Trophoblast cell (in vitro differentiated cells and primary cell): ENCODE measurements at regions not wholly inside any gene's neighbourhood (a gene's known extent, or its start where the extent isn't known, plus 50 kb on each side); places are given as distances from the start of the nearest gene placed in this dataset.

Source experiments
- DNase-seq, 2 donors: peaks; one replicate each; pipeline ENCODE4 v3.0.0-alpha.2; 2016
- H2AFZ ChIP-seq: 2 replicates; pipeline ENCODE4 v1.6.1; 2013; ENCODE audit warnings: low read length, moderate library complexity, mild to moderate bottlenecking; ENCODE audit not compliant: insufficient read depth, poor library complexity
- H2AK5ac ChIP-seq: 2 replicates; pipeline ENCODE4 v1.6.1; 2013; ENCODE audit warnings: mild to moderate bottlenecking, low read length
- H2BK120ac ChIP-seq: 2 replicates; pipeline ENCODE4 v1.6.1; 2013; ENCODE audit warnings: low read length, mild to moderate bottlenecking, moderate library complexity; ENCODE audit not compliant: insufficient read depth, poor library complexity
- H2BK12ac ChIP-seq: 2 replicates; pipeline ENCODE4 v1.6.1; 2013; ENCODE audit warnings: mild to moderate bottlenecking, low read length, moderate library complexity
- H2BK5ac ChIP-seq: 2 replicates; pipeline ENCODE4 v1.6.1; 2013; ENCODE audit warnings: low read length, low read depth, moderate library complexity, mild to moderate bottlenecking; ENCODE audit not compliant: poor library complexity
- H3K14ac ChIP-seq: 2 replicates; pipeline ENCODE4 v1.6.1; 2013; ENCODE audit warnings: mild to moderate bottlenecking, low read length
- H3K18ac ChIP-seq: 2 replicates; pipeline ENCODE4 v1.6.1; 2013; ENCODE audit warnings: mild to moderate bottlenecking, low read length
- H3K23ac ChIP-seq: 2 replicates; pipeline ENCODE4 v1.6.1; 2013; ENCODE audit warnings: low read length
- H3K27ac ChIP-seq: 2 replicates; pipeline ENCODE4 v1.5.1; 2013; ENCODE audit warnings: low read depth, mild to moderate bottlenecking, inconsistent platforms, low read length, moderate library complexity
- H3K27me3 ChIP-seq: 2 replicates; pipeline ENCODE4 v1.6.1; 2013; ENCODE audit warnings: inconsistent platforms, mild to moderate bottlenecking, low read length, moderate library complexity; ENCODE audit not compliant: insufficient read depth
- H3K36me3 ChIP-seq, 2 experiments: 1 replicate in 1 of 2; 2 replicates in 1 of 2; pipeline ENCODE4 v1.6.1; 2013; ENCODE audit warnings: low read length in 2 of 2, mild to moderate bottlenecking in 2 of 2, moderate library complexity in 1 of 2; ENCODE audit not compliant: insufficient read depth in 2 of 2, control insufficient read depth in 1 of 2
- H3K4ac ChIP-seq: 2 replicates; pipeline ENCODE4 v1.6.1; 2013; ENCODE audit warnings: low read depth, mild to moderate bottlenecking, low read length, moderate library complexity
- H3K4me1 ChIP-seq, 2 experiments: 1 replicate in 1 of 2; 2 replicates in 1 of 2; pipeline ENCODE4 v1.6.1; 2013; ENCODE audit warnings: low read length in 2 of 2, mild to moderate bottlenecking in 2 of 2, moderate library complexity in 1 of 2; ENCODE audit not compliant: insufficient read depth in 2 of 2, control insufficient read depth in 1 of 2
- H3K4me2 ChIP-seq: 2 replicates; pipeline ENCODE4 v1.6.1; 2013; ENCODE audit warnings: inconsistent platforms, mild to moderate bottlenecking, low read length, moderate library complexity
- H3K4me3 ChIP-seq: 2 replicates; pipeline ENCODE4 v1.5.1; 2013; ENCODE audit warnings: mild to moderate bottlenecking, low read depth, low read length, inconsistent platforms
- H3K79me1 ChIP-seq: one replicate; pipeline ENCODE4 v1.6.1; 2013; ENCODE audit warnings: low read length
- H3K79me2 ChIP-seq: 2 replicates; pipeline ENCODE4 v1.6.1; 2013; ENCODE audit warnings: low read length, mild to moderate bottlenecking; ENCODE audit not compliant: control insufficient read depth, insufficient read depth, poor library complexity
- H3K9ac ChIP-seq: 2 replicates; pipeline ENCODE4 v1.6.1; 2013; ENCODE audit warnings: mild to moderate bottlenecking, low read length
- H3K9me3 ChIP-seq: 2 replicates; pipeline ENCODE4 v1.6.1; 2013; ENCODE audit warnings: low read depth, mild to moderate bottlenecking, control low read depth, inconsistent platforms, low read length; ENCODE audit not compliant: insufficient read depth
- H4K12ac ChIP-seq: 2 replicates; pipeline ENCODE4 v1.6.1; 2013; ENCODE audit warnings: low read depth, mild to moderate bottlenecking, low read length, moderate library complexity
- H4K8ac ChIP-seq: 2 replicates; pipeline ENCODE4 v1.6.1; 2013; ENCODE audit warnings: low read depth, mild to moderate bottlenecking, low read length, moderate library complexity
- H4K91ac ChIP-seq: one replicate; pipeline ENCODE4 v1.6.1; 2013; ENCODE audit warnings: low read depth, mild to moderate bottlenecking, low read length, moderate library complexity
- WGBS: extraction: QIAGEN DNeasy Blood & Tissue Kit; methylation state at CpG from one replicate; pipeline ENCODE4 v1.1.7; 2013; ENCODE audit warnings: missing lambda C conversion rate; ENCODE audit not compliant: insufficient read length, insufficient coverage; ENCODE audit errors: extremely low coverage; 5-methylcytosine and 5-hydroxymethylcytosine counted together

DNA sequence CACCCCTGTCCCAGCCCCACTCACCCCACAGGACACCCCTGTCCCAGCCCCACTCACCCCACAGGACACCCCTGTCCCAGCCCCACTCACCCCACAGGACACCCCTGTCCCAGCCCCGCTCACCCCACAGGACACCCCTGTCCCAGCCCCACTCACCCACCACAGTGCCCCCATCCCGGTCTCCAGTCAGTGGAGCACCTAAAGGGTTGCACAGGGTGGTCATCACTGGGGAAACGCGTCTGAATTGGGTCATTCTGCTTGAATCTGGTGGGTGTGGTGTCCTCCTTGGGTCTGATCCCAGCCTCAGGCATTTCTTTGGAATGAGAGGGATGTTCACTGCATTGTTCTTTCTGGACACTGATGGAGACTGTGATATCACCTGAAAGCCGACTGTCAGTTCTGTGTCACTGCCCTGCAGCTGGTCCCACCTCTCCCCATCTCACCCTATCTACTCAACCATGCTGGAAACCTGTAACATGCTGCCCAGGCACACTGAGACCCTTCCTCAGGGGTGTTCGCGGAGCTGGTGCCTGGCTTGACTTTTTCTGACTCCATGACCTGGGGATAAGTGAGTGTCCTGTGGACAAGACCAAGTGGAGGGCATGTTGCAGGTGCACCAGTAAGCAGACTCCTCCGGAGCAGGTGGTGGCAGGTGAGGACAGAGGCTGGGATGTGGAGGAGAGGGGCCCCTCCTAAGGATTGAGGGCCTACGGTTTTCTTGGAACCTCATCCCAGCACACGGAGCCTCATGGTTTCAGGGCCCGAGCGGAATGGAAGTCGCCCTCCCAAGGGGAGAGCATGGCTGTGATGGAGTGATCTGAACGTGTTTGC is 262.5 kb upstream of the PPP2R2D start:
- Histone ChIP-seq H3K4me2 (no peak overlapping the region), H3K14ac (no peak overlapping the region), H3K79me2 (no peaks in the 10 kb centered on the region), H4K91ac (no peak overlapping the region), H3K4ac (no peak overlapping the region), H2BK12ac (no peak overlapping the region), H3K4me3 (no peak overlapping the region), H3K9me3 (peaks cover 15% of the 10 kb centered on the region), H3K36me3 (no peaks in the 10 kb centered on the region), H3K79me1 (no peaks in the 10 kb centered on the region), H4K12ac (no peak overlapping the region), H3K23ac (no peak overlapping the region), H2AK5ac (no peak overlapping the region), H4K8ac (no peak overlapping the region), H2AFZ (no peak overlapping the region), H3K4me1 (peaks cover 0 to 7% of the 10 kb centered on the region in 2 experiments), H2BK120ac (no peak overlapping the region), H3K18ac (no peak overlapping the region), H2BK5ac (no peak overlapping the region), H3K27me3 (no peaks in the 10 kb centered on the region), H3K27ac (no peak overlapping the region), H3K9ac (no peak overlapping the region)
- no peak for DNase-seq
- no CpG with 5 or more reads among the region's 14 CpGs for WGBS

DNA sequence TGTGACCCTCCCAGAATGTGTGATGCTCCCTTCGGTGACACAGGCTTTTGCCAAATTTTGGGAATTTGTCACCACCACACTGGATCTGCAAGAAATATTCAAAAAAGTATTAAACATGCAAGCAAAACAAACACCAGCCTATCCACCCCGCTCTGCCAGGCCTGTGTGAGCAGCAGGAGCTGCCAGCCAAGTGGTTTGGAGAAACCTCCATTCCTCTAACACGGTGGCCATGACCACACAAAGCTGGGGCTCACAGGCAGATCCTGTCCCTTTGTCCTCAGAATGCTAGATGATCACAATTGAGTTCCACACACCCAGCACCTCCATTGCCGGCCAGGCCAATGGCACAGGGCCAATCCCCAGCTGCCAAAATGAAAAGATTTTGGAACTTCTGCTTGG is 261.9 kb upstream of the PPP2R2D start:
- Histone ChIP-seq H3K4ac (no peak overlapping the region), H3K4me1 (peaks cover 0 to 7% of the 10 kb centered on the region in 2 experiments), H3K9me3 (peaks cover 15% of the 10 kb centered on the region), H3K79me2 (no peaks in the 10 kb centered on the region), H2BK120ac (no peak overlapping the region), H3K4me3 (no peak overlapping the region), H2AFZ (no peak overlapping the region), H3K23ac (no peak overlapping the region), H4K12ac (no peak overlapping the region), H3K79me1 (no peaks in the 10 kb centered on the region), H3K18ac (no peak overlapping the region), H2BK5ac (no peak overlapping the region), H2BK12ac (no peak overlapping the region), H3K27me3 (no peaks in the 10 kb centered on the region), H4K8ac (no peak overlapping the region), H2AK5ac (no peak overlapping the region), H3K4me2 (no peak overlapping the region), H3K9ac (no peak overlapping the region), H4K91ac (no peak overlapping the region), H3K27ac (no peak overlapping the region), H3K36me3 (no peaks in the 10 kb centered on the region), H3K14ac (no peak overlapping the region)
- no CpG with 5 or more reads among the region's 4 CpGs for WGBS
- no peak for DNase-seq

DNA sequence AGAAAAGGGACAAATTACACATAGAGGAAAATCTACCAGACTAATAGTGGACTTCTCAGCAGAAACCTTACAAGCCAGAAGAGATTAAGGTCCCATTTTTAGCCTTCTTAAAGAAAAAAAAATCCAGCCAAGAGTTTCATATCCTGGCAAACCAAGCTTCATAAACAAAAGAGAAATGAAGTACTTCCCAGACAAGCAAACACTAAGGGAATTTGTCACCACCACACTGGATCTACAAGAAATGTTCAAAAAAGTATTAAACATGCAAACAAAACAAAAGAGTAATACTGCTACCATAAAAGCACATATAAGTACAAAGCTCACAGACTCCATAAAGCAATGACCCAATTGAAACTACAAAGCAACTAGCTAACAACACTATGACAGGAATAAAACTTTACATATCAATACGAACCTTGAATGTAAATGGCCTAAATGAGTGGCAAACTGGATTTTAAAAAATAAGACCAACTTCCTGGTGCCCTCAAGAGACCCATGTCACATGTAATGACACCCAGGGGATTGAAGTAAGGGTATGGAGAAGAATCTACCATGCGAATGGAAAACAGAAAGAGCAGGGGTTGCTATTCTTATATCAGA is 260.7 kb upstream of the PPP2R2D start:
- Histone ChIP-seq H3K27me3 (no peaks in the 10 kb centered on the region), H3K14ac (no peak overlapping the region), H3K4ac (no peak overlapping the region), H3K9ac (no peak overlapping the region), H2AK5ac (no peak overlapping the region), H3K79me1 (no peaks in the 10 kb centered on the region), H3K4me3 (no peak overlapping the region), H2BK120ac (no peak overlapping the region), H3K79me2 (no peaks in the 10 kb centered on the region), H3K9me3 (peaks cover 15% of the 10 kb centered on the region), H2AFZ (no peak overlapping the region), H3K36me3 (no peaks in the 10 kb centered on the region), H3K4me1 (peaks cover 0 to 7% of the 10 kb centered on the region in 2 experiments), H4K91ac (no peak overlapping the region), H4K12ac (no peak overlapping the region), H3K27ac (no peak overlapping the region), H3K23ac (no peak overlapping the region), H4K8ac (no peak overlapping the region), H2BK5ac (no peak overlapping the region), H2BK12ac (no peak overlapping the region), H3K4me2 (no peak overlapping the region), H3K18ac (no peak overlapping the region)
- WGBS = no CpG with 5 or more reads among the region's 2 CpGs
- no peak for DNase-seq

DNA sequence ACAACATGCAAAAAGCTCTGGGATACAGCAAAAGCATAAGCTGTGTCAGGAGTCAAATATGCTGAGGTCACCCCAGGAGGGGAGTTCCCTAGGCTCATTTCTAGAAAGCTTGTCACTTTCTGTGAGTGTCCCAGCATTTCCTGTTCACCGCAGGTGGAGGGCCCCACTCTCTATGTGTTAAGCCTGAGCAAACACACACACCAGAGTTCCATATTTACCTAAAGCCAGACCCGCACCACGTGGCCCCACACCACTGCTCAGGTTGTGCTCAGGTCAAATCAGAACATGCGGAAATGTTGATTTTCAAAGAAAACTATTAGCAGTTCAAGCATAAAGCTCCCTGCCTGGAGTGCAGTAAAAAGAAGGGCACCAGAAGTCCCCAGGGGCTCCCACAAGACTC is 259.6 kb upstream of the PPP2R2D start:
- Histone ChIP-seq H3K9ac (no peak overlapping the region), H3K14ac (no peak overlapping the region), H2BK12ac (no peak overlapping the region), H3K9me3 (peaks cover 15% of the 10 kb centered on the region), H3K27ac (no peak overlapping the region), H3K4ac (no peak overlapping the region), H4K8ac (no peak overlapping the region), H3K27me3 (no peaks in the 10 kb centered on the region), H2AFZ (no peak overlapping the region), H3K36me3 (no peaks in the 10 kb centered on the region), H3K79me2 (no peaks in the 10 kb centered on the region), H3K4me1 (peaks cover 0 to 7% of the 10 kb centered on the region in 2 experiments), H2AK5ac (no peak overlapping the region), H2BK120ac (no peak overlapping the region), H3K4me3 (no peak overlapping the region), H3K23ac (no peak overlapping the region), H2BK5ac (no peak overlapping the region), H4K12ac (no peak overlapping the region), H3K79me1 (no peaks in the 10 kb centered on the region), H3K18ac (no peak overlapping the region), H4K91ac (no peak overlapping the region), H3K4me2 (no peak overlapping the region)
- no CpG with 5 or more reads among the region's 4 CpGs for WGBS
- DNase-seq = no peak
